Liver (tissue), 7 donors: ENCODE measurements at regions not wholly inside any gene's neighbourhood (a gene's known extent, or its start where the extent isn't known, plus 50 kb on each side); places are given as distances from the start of the nearest gene placed in this dataset.

ENCODE experiments used
- DNase-seq: peaks from one replicate; pipeline ENCODE4 v3.0.0-alpha.2; 2017; ENCODE audit warnings: low spot score
- H3K27ac ChIP-seq, 2 donors: one replicate each; pipeline ENCODE4 v1.7.0; 2013; ENCODE audit warnings: inconsistent platforms in 2 of 2, low read length in 2 of 2, control low read depth in 1 of 2, low read depth in 1 of 2, mild to moderate bottlenecking in 1 of 2
- H3K27me3 ChIP-seq, 4 donors: one replicate each; pipeline versions ENCODE4 v1.6.1 to v1.7.0; 2013; ENCODE audit warnings: low read length in 3 of 4, inconsistent platforms in 1 of 4, mild to moderate bottlenecking in 1 of 4, moderate library complexity in 1 of 4; ENCODE audit not compliant: control insufficient read depth in 4 of 4, insufficient read depth in 4 of 4
- H3K36me3 ChIP-seq, 4 donors: one replicate each; pipeline versions ENCODE4 v1.6.1 to v1.7.0; 2013; ENCODE audit warnings: low read length in 3 of 4, mild to moderate bottlenecking in 3 of 4, low read depth in 1 of 4, moderate library complexity in 1 of 4; ENCODE audit not compliant: control insufficient read depth in 4 of 4, insufficient read depth in 3 of 4
- H3K4me1 ChIP-seq, 4 donors: one replicate each; pipeline versions ENCODE4 v1.6.1 to v1.7.0; 2013; ENCODE audit warnings: low read length in 3 of 4, mild to moderate bottlenecking in 3 of 4, moderate library complexity in 1 of 4; ENCODE audit not compliant: control insufficient read depth in 4 of 4, insufficient read depth in 4 of 4
- H3K4me3 ChIP-seq, 3 donors: one replicate each; pipeline versions ENCODE4 v1.6.1 to v1.7.0; 2013; ENCODE audit warnings: low read length in 3 of 3, control low read depth in 1 of 3, low read depth in 1 of 3, mild to moderate bottlenecking in 1 of 3
- H3K9ac ChIP-seq, 2 donors: one replicate each; pipeline ENCODE4 v1.7.0; 2013; ENCODE audit warnings: low read length in 2 of 2, mild to moderate bottlenecking in 2 of 2, moderate library complexity in 2 of 2, control low read depth in 1 of 2, low read depth in 1 of 2
- H3K9me3 ChIP-seq, 4 donors: one replicate each; pipeline versions ENCODE4 v1.6.1 to v1.7.0; 2013; ENCODE audit warnings: low read length in 3 of 4; ENCODE audit not compliant: control insufficient read depth in 4 of 4
- EGR1 ChIP-seq, 2 donors: IDR thresholded peaks; 2 replicates each; pipeline ENCODE4 v1.6.1; 2016 to 2018; ENCODE audit warnings: antibody characterized with exemption in 2 of 2, low read depth in 2 of 2
- FOXA1 ChIP-seq: IDR thresholded peaks from 2 replicates; pipeline ENCODE4 v1.6.1; 2016; ENCODE audit warnings: antibody characterized with exemption
- FOXA2 ChIP-seq: IDR thresholded peaks from 2 replicates; pipeline ENCODE4 v1.6.1; 2016; ENCODE audit warnings: antibody characterized with exemption
- GABPA ChIP-seq, 2 donors: IDR thresholded peaks in 1 of 2; conservative IDR thresholded peaks in 1 of 2; 2 replicates each; pipeline ENCODE4 v1.6.1; 2016; ENCODE audit warnings: antibody characterized with exemption in 2 of 2, mild to moderate bottlenecking in 1 of 2, moderate library complexity in 1 of 2
- HNF4A ChIP-seq, 2 donors: conservative IDR thresholded peaks; 2 replicates each; pipeline ENCODE4 v1.6.1; 2016; ENCODE audit warnings: antibody characterized with exemption in 2 of 2, mild to moderate bottlenecking in 2 of 2
- JUND ChIP-seq, 2 donors: IDR thresholded peaks; 2 replicates each; pipeline ENCODE4 v1.6.1; 2016; ENCODE audit warnings: antibody characterized with exemption in 2 of 2
- NR2F2 ChIP-seq: IDR thresholded peaks from 2 replicates; pipeline ENCODE4 v1.6.1; 2016; ENCODE audit warnings: antibody characterized with exemption
- RAD21 ChIP-seq, 2 donors: IDR thresholded peaks; 2 replicates each; pipeline ENCODE4 v1.6.1; 2016; ENCODE audit warnings: antibody characterized with exemption in 2 of 2, mild to moderate bottlenecking in 2 of 2
- TAF1 ChIP-seq: conservative IDR thresholded peaks from 2 replicates; pipeline ENCODE4 v1.6.1; 2016; ENCODE audit warnings: antibody characterized with exemption, mild to moderate bottlenecking
- YY1 ChIP-seq: IDR thresholded peaks from 2 replicates; pipeline ENCODE4 v1.6.1; 2016; ENCODE audit warnings: antibody characterized with exemption, mild to moderate bottlenecking
- WGBS: extraction: QIAGEN DNeasy Blood & Tissue Kit; methylation state at CpG from one replicate; pipeline ENCODE4 v1.1.7; 2013; 5-methylcytosine and 5-hydroxymethylcytosine counted together
- TF ChIP-seq, protein P1 (sequence below): IDR thresholded peaks from 2 replicates; pipeline ENCODE4 v1.6.1; 2016; ENCODE audit warnings: antibody characterized with exemption
- TF ChIP-seq, protein P2 (sequence below): IDR thresholded peaks from 2 replicates; pipeline ENCODE4 v1.6.1; 2016; ENCODE audit warnings: antibody characterized with exemption
- TF ChIP-seq, protein P3 (sequence below): IDR thresholded peaks from 2 replicates; pipeline ENCODE4 v1.6.1; 2016; ENCODE audit warnings: antibody characterized with exemption
- TF ChIP-seq, protein P4 (sequence below): IDR thresholded peaks from 2 replicates; pipeline ENCODE4 v1.6.1; 2016; ENCODE audit warnings: antibody characterized with exemption, mild to moderate bottlenecking
- donor health status: healthy.
- donor health status: healthy.
- donor health status: healthy.
- donor health status: healthy.

DNA sequence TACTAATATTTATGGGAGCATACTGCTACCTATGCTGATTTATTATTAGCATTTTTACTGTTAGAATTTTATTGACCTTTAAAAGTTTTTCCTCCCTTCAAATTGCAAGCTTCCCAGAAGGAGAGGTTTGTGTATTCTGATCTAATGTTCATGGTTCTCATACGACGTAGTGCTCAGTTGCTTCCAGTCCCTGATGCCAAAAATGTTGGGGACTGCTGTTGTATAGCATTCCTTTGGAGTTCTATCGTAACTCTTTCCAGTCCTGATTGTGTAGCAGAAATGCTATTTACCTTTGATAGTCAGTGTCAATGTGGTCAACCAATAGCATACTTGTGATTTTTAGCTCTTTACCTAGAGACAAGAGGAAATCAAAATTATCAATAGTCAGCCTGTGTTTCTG, 69.5 kb upstream of the ZSWIM2 start:
- no peak overlapping the region for H3K9ac ChIP-seq
- H3K27me3 ChIP-seq: peaks cover 0 to 3% (median 0%) of the 10 kb centered on the region in 4 donors
- no peaks in the 10 kb centered on the region for H3K36me3 ChIP-seq
- WGBS: 59% methylated on average over 3 of the region's 3 CpGs
- no peak overlapping the region for H3K4me3 ChIP-seq
- H3K9me3 ChIP-seq: no peaks in the 10 kb centered on the region
- H3K4me1 ChIP-seq: no peaks in the 10 kb centered on the region
- no peak overlapping the region for H3K27ac ChIP-seq
- DNase-seq: no peak
- TF ChIP-seq JUND (IDR thresholded peaks at IDR 0.05): no peak
- TF ChIP-seq HNF4A (conservative IDR thresholded peaks at IDR 0.05): no peak

DNA sequence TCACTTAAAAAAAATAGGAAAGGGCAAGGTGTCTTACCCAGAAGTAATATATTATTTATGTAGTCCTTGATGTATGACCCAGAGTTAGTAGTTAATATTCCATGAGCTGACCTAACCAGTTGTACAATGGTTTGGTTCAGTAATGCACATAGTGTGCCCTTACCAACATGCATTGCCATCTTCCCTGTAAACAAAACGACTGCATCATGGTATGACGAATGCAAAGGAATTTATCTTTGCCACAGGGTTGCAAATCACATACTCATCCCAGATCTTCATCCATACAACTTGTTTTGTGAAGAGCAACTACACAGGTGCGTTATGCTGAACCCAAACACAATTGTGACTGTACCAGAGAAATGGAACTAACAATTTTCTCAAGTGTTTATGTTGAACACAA, 68.9 kb upstream of the ZSWIM2 start:
- Histone ChIP-seq H3K27me3 (peaks cover 0 to 3% (median 0%) of the 10 kb centered on the region in 4 donors), H3K4me1 (no peaks in the 10 kb centered on the region), H3K27ac (no peak overlapping the region), H3K36me3 (no peaks in the 10 kb centered on the region), H3K4me3 (no peak overlapping the region), H3K9me3 (no peaks in the 10 kb centered on the region), H3K9ac (no peak overlapping the region)
- TF ChIP-seq, protein P1, sequence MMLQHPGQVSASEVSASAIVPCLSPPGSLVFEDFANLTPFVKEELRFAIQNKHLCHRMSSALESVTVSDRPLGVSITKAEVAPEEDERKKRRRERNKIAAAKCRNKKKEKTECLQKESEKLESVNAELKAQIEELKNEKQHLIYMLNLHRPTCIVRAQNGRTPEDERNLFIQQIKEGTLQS: no peak
- TF ChIP-seq, protein P2, sequence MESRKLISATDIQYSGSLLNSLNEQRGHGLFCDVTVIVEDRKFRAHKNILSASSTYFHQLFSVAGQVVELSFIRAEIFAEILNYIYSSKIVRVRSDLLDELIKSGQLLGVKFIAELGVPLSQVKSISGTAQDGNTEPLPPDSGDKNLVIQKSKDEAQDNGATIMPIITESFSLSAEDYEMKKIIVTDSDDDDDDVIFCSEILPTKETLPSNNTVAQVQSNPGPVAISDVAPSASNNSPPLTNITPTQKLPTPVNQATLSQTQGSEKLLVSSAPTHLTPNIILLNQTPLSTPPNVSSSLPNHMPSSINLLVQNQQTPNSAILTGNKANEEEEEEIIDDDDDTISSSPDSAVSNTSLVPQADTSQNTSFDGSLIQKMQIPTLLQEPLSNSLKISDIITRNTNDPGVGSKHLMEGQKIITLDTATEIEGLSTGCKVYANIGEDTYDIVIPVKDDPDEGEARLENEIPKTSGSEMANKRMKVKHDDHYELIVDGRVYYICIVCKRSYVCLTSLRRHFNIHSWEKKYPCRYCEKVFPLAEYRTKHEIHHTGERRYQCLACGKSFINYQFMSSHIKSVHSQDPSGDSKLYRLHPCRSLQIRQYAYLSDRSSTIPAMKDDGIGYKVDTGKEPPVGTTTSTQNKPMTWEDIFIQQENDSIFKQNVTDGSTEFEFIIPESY: no peak
- TF ChIP-seq RAD21 (IDR thresholded peaks at IDR 0.05) (no peak), TAF1 (no peak)
- 59% methylated on average over 3 of the region's 3 CpGs for WGBS
- DNase-seq: no peak

DNA sequence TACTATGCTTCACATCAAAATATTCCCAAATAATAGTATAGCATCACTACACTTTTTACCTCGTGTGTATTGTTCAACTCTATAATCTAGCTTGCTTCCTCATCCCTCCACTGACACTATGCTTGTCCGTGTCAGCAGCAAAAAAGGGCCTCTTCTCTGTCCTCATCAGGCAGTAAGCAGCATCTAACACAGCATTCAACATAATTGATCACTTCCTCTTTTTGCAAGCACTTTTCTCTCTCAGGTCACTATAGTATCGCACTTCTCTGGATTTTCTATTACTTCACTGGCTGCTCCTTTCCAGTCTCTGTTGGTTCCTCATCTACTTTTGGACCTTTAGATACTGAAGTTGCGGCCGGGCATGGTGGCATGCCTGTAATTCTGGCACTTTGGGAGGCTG, 64.9 kb upstream of the ZSWIM2 start:
- H3K9me3 ChIP-seq: no peaks in the 10 kb centered on the region
- H3K36me3 ChIP-seq: no peaks in the 10 kb centered on the region
- no peak for TF ChIP-seq FOXA1
- H3K9ac ChIP-seq: no peak overlapping the region
- no peaks in the 10 kb centered on the region for H3K27me3 ChIP-seq
- WGBS: 50% methylated on average over 5 of the region's 5 CpGs
- DNase-seq: no peak
- no peaks in the 10 kb centered on the region for H3K4me1 ChIP-seq
- H3K4me3 ChIP-seq: no peak overlapping the region
- no peak overlapping the region for H3K27ac ChIP-seq

DNA sequence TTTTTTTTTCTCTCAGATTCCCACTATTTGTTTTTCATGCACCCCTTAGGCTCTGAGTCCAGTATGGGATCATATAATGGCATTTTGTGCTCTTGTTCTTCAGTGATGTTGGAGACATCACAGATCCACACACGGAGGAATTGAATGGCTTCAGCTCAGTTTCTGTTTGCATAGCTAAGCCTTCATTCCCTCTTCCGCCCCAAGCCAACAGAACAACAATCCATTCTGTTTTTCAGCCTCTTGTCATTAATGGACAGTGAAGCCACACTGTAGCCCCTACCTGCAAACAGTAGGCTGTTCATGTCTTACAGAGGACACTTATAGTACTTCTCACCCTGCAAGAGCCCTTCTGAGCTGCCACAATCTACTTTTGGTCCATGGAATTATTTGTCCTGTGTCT, 64.0 kb upstream of the ZSWIM2 start:
- Histone ChIP-seq H3K9ac (no peak overlapping the region), H3K4me3 (no peak overlapping the region), H3K36me3 (no peaks in the 10 kb centered on the region), H3K27me3 (no peaks in the 10 kb centered on the region), H3K9me3 (no peaks in the 10 kb centered on the region), H3K27ac (no peak overlapping the region), H3K4me1 (no peaks in the 10 kb centered on the region)
- no peak for DNase-seq
- WGBS: 59% methylated on average over 2 of the region's 2 CpGs
- no peak for TF ChIP-seq YY1
- TF ChIP-seq, protein P3, sequence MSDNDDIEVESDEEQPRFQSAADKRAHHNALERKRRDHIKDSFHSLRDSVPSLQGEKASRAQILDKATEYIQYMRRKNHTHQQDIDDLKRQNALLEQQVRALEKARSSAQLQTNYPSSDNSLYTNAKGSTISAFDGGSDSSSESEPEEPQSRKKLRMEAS: no peak
- no peak for TF ChIP-seq GABPA (IDR thresholded peaks at IDR 0.05 in 1 of 2, conservative IDR thresholded peaks at IDR 0.05 in 1 of 2)
- TF ChIP-seq NR2F2: no peak
- TF ChIP-seq, protein P4, sequence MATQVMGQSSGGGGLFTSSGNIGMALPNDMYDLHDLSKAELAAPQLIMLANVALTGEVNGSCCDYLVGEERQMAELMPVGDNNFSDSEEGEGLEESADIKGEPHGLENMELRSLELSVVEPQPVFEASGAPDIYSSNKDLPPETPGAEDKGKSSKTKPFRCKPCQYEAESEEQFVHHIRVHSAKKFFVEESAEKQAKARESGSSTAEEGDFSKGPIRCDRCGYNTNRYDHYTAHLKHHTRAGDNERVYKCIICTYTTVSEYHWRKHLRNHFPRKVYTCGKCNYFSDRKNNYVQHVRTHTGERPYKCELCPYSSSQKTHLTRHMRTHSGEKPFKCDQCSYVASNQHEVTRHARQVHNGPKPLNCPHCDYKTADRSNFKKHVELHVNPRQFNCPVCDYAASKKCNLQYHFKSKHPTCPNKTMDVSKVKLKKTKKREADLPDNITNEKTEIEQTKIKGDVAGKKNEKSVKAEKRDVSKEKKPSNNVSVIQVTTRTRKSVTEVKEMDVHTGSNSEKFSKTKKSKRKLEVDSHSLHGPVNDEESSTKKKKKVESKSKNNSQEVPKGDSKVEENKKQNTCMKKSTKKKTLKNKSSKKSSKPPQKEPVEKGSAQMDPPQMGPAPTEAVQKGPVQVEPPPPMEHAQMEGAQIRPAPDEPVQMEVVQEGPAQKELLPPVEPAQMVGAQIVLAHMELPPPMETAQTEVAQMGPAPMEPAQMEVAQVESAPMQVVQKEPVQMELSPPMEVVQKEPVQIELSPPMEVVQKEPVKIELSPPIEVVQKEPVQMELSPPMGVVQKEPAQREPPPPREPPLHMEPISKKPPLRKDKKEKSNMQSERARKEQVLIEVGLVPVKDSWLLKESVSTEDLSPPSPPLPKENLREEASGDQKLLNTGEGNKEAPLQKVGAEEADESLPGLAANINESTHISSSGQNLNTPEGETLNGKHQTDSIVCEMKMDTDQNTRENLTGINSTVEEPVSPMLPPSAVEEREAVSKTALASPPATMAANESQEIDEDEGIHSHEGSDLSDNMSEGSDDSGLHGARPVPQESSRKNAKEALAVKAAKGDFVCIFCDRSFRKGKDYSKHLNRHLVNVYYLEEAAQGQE: no peak
- TF ChIP-seq EGR1 (IDR thresholded peaks at IDR 0.05; ENCODE audit: low read depth in 2 of 2): no peak
- TF ChIP-seq JUND (IDR thresholded peaks at IDR 0.05): no peak
- no peak for TF ChIP-seq HNF4A (conservative IDR thresholded peaks at IDR 0.05)
- TF ChIP-seq, protein P2: no peak
- no peak for TF ChIP-seq TAF1
- TF ChIP-seq FOXA2: no peak
- TF ChIP-seq FOXA1: no peak
